Body of pancreas (tissue), 4 donors: ENCODE measurements at regions not wholly inside any gene's neighbourhood (a gene's known extent, or its start where the extent isn't known, plus 50 kb on each side); places are given as distances from the start of the nearest gene placed in this dataset.

Experiments used
- ATAC-seq: fragments of 150-250 bp; one replicate; pipeline ENCODE4 v1.9.1; 2016
- DNase-seq, 4 donors: peaks; one replicate each; pipeline ENCODE4 v3.0.0-alpha.2; 2019
- H3K27ac ChIP-seq, 4 donors: fragments of 200-600 bp; sonication (generic); 1 replicate in 3 of 4; 2 replicates in 1 of 4; pipeline versions ENCODE4 v1.5.1 to v1.6.1; 2016 to 2019; ENCODE audit warnings: mild to moderate bottlenecking in 1 of 4, mixed read lengths in 1 of 4, moderate library complexity in 1 of 4
- H3K27me3 ChIP-seq, 2 donors: fragments of 200-600 bp; sonication (generic); one replicate each; pipeline ENCODE4 v1.6.0; 2016; ENCODE audit warnings: mild to moderate bottlenecking in 1 of 2
- H3K36me3 ChIP-seq, 2 donors: fragments of 200-600 bp; sonication (generic); replicated peaks in 1 of 2; 2 replicates each; pipeline ENCODE4 v1.5.1; 2016; ENCODE audit warnings: low read depth in 2 of 2; ENCODE audit not compliant: insufficient read depth in 1 of 2
- H3K4me1 ChIP-seq: fragments of 200-600 bp; sonication (generic); one replicate; pipeline ENCODE4 v1.6.0; 2016
- H3K4me3 ChIP-seq, 2 donors: fragments of 200-600 bp; sonication (generic); 1 replicate in 1 of 2; 2 replicates in 1 of 2; pipeline ENCODE4 v1.5.1; 2016 to 2019
- H3K9me3 ChIP-seq, 3 donors: fragments of 200-600 bp; sonication (generic); 1 replicate in 2 of 3; 2 replicates in 1 of 3; pipeline ENCODE4 v1.5.1; 2016
- CTCF ChIP-seq, 7 experiments: fragments of 450-650 bp in 4 of 7; fragments of 200-600 bp in 3 of 7; sonication (generic) in 3 of 7; IDR thresholded peaks; one replicate each; pipeline ENCODE4 v1.5.1; 2016 to 2019; ENCODE audit warnings: antibody characterized with exemption in 7 of 7
- POLR2A ChIP-seq, 3 donors: fragments of 450-650 bp; IDR thresholded peaks; one replicate each; pipeline ENCODE4 v1.6.1; 2016; ENCODE audit warnings: antibody characterized with exemption in 3 of 3, mild to moderate bottlenecking in 2 of 3
- WGBS, 2 donors: methylation state at CpG; one replicate each; pipeline ENCODE4 v1.1.5; 2017; 5-methylcytosine and 5-hydroxymethylcytosine counted together
- intact Hi-C: fragments of 100-400 bp; cut with DNase I; formaldehyde crosslinking; loops from one replicate; pipeline ENCODE4 v1.15.1; 2023

- Histone ChIP-seq H3K27me3 (no peaks in the 10 kb centered on the region), H3K4me3 (no peak overlapping the region), H3K9me3 (no peaks in the 10 kb centered on the region), H3K36me3 (no peaks in the 10 kb centered on the region), H3K27ac (no peak overlapping the region), H3K4me1 (no peaks in the 10 kb centered on the region)
- WGBS, 2 donors, result 66 to 69% methylated on average over 6 to 11 of the region's 11 CpGs
- DNase-seq (no peak), ATAC-seq (no peak)
- intact Hi-C loops, result no loop called here
- TF ChIP-seq CTCF (IDR thresholded peaks at IDR 0.05), result no peak
- no peak for TF ChIP-seq POLR2A (IDR thresholded peaks at IDR 0.05)
Observed at GRCh38 chr22:47456031-47456430, 693.6 kb downstream of the TBC1D22A start.

- intact Hi-C loops, result no loop called here
- no peaks in the 10 kb centered on the region for H3K36me3 ChIP-seq
- H3K9me3 ChIP-seq, result no peaks in the 10 kb centered on the region
- DNase-seq, result no peak
- H3K4me3 ChIP-seq, result no peak overlapping the region
- H3K27ac ChIP-seq, result no peak overlapping the region
- no peak for ATAC-seq
- TF ChIP-seq POLR2A (IDR thresholded peaks at IDR 0.05), result no peak
- no peak for TF ChIP-seq CTCF (IDR thresholded peaks at IDR 0.05)
- no peaks in the 10 kb centered on the region for H3K4me1 ChIP-seq
- no peaks in the 10 kb centered on the region for H3K27me3 ChIP-seq
- WGBS, 2 donors, result 66 to 80% methylated on average over 6 of the region's 6 CpGs
Observed at GRCh38 chr22:47453049-47453448, 690.6 kb downstream of the TBC1D22A start.

GRCh38 chr22:47452184-47452583, 689.7 kb downstream of the TBC1D22A start:
- H3K36me3 ChIP-seq, result no peaks in the 10 kb centered on the region
- no peaks in the 10 kb centered on the region for H3K27me3 ChIP-seq
- no peak for DNase-seq
- peak in 3 of 7 experiments; percentile 16 to 17 (median 16) for TF ChIP-seq CTCF (IDR thresholded peaks at IDR 0.05)
- no peak for TF ChIP-seq POLR2A (IDR thresholded peaks at IDR 0.05)
- no peaks in the 10 kb centered on the region for H3K9me3 ChIP-seq
- H3K27ac ChIP-seq, result no peak overlapping the region
- intact Hi-C loops, result no loop called here
- no peak for ATAC-seq
- 69 to 84% methylated on average over 2 of the region's 2 CpGs for WGBS, 2 donors
- no peaks in the 10 kb centered on the region for H3K4me1 ChIP-seq
- H3K4me3 ChIP-seq, result no peak overlapping the region

- Histone ChIP-seq H3K27me3 (no peaks in the 10 kb centered on the region), H3K4me1 (no peaks in the 10 kb centered on the region), H3K9me3 (no peaks in the 10 kb centered on the region), H3K4me3 (no peak overlapping the region), H3K36me3 (no peaks in the 10 kb centered on the region), H3K27ac (no peak overlapping the region)
- TF ChIP-seq CTCF (IDR thresholded peaks at IDR 0.05) (no peak), POLR2A (IDR thresholded peaks at IDR 0.05) (no peak)
- 60 to 75% methylated on average over 5 to 9 of the region's 9 CpGs for WGBS, 2 donors
- ATAC-seq, result no peak
- DNase-seq, result no peak
- intact Hi-C loops, result no loop called here
Observed at GRCh38 chr22:47450876-47451475, 688.5 kb downstream of the TBC1D22A start.
